ENCODE measurements at regions not wholly inside any gene's neighbourhood (a gene's known extent, or its start where the extent isn't known, plus 50 kb on each side); places are given as distances from the start of the nearest gene placed in this dataset.

GRCh38 chrX:39596437-39596836 lies 501.3 kb downstream of the BCOR start:
- DNase-seq: no peak
- Histone ChIP-seq H3K4me3 (no peak overlapping the region), H3K9me3 (no peaks in the 10 kb centered on the region), H3K27ac (no peak overlapping the region), H3K4me1 (ENCODE audit: insufficient read depth) (peaks cover 2% of the 10 kb centered on the region), H3K27me3 (no peaks in the 10 kb centered on the region), H3K36me3 (no peaks in the 10 kb centered on the region)
- TF ChIP-seq EP300 (IDR thresholded peaks at IDR 0.05) (no peak), POLR2A (IDR thresholded peaks at IDR 0.05) (no peak)
- TF ChIP-seq, protein P1, sequence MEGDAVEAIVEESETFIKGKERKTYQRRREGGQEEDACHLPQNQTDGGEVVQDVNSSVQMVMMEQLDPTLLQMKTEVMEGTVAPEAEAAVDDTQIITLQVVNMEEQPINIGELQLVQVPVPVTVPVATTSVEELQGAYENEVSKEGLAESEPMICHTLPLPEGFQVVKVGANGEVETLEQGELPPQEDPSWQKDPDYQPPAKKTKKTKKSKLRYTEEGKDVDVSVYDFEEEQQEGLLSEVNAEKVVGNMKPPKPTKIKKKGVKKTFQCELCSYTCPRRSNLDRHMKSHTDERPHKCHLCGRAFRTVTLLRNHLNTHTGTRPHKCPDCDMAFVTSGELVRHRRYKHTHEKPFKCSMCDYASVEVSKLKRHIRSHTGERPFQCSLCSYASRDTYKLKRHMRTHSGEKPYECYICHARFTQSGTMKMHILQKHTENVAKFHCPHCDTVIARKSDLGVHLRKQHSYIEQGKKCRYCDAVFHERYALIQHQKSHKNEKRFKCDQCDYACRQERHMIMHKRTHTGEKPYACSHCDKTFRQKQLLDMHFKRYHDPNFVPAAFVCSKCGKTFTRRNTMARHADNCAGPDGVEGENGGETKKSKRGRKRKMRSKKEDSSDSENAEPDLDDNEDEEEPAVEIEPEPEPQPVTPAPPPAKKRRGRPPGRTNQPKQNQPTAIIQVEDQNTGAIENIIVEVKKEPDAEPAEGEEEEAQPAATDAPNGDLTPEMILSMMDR (IDR thresholded peaks at IDR 0.05): no peak
- intact Hi-C loops (cut with DNase I): no loop called here

DNA sequence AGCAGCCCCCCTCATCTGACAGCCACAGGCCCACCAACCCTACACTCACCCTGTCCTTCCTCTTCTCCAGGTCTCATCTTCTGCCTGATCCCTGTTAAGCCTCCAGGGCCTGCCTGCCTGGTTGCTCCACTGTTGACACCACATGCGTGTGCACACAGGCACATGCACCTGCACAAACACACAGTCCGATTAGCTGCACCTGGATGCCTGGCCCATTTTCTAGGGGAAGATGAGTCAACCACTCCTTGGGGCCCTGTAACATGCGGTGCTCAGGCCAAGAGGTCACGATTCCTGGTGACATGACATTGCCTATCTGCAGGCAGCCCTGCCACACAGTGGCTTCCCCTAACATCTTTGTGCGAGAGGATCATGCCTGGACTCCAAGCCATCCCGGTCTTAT lies 498.4 kb downstream of the BCOR start:
- H3K4me1 ChIP-seq (ENCODE audit: insufficient read depth): peaks cover 8% of the 10 kb centered on the region
- TF ChIP-seq POLR2A (IDR thresholded peaks at IDR 0.05) (no peak), EP300 (IDR thresholded peaks at IDR 0.05) (no peak)
- TF ChIP-seq, protein P1 (IDR thresholded peaks at IDR 0.05): no peak
- H3K27me3 ChIP-seq: no peaks in the 10 kb centered on the region
- DNase-seq: no peak
- intact Hi-C loops (cut with DNase I): no loop called here
- H3K36me3 ChIP-seq: no peaks in the 10 kb centered on the region
- H3K9me3 ChIP-seq: no peaks in the 10 kb centered on the region
- no peak overlapping the region for H3K4me3 ChIP-seq
- WGBS, 3 donors: 83 to 89% (median 88%) methylated on average over 6 of the region's 6 CpGs
- H3K27ac ChIP-seq: no peak overlapping the region

DNA sequence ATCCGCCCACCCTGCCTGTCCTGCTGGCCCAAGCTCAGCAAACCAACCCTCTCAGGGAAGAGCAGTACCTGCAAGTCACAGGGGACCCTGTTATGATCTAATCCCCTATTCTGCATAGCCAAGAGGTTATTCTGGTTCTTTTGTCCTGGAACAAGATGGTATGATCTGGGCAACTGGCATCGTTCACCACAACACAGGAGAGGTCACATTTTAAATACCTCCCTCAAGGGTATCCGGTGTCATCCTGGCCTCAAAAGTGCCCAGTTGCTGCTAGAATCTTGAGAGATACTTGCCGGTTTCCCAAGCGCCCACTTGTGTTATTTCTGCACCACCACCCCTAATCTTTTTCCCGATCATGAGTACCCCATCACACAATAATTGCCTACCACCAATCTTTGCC lies 497.5 kb downstream of the BCOR start:
- Histone ChIP-seq H3K27me3 (no peaks in the 10 kb centered on the region), H3K4me1 (ENCODE audit: insufficient read depth) (peaks cover 8% of the 10 kb centered on the region), H3K36me3 (no peaks in the 10 kb centered on the region), H3K27ac (no peak overlapping the region), H3K4me3 (no peak overlapping the region), H3K9me3 (no peaks in the 10 kb centered on the region)
- no peak for TF ChIP-seq EP300 (IDR thresholded peaks at IDR 0.05)
- TF ChIP-seq, protein P1 (IDR thresholded peaks at IDR 0.05): no peak
- no peak for TF ChIP-seq POLR2A (IDR thresholded peaks at IDR 0.05)
- 77 to 84% (median 81%) methylated on average over 6 of the region's 6 CpGs for WGBS, 3 donors
- no peak for DNase-seq
- intact Hi-C loops (cut with DNase I): no loop called here

DNA sequence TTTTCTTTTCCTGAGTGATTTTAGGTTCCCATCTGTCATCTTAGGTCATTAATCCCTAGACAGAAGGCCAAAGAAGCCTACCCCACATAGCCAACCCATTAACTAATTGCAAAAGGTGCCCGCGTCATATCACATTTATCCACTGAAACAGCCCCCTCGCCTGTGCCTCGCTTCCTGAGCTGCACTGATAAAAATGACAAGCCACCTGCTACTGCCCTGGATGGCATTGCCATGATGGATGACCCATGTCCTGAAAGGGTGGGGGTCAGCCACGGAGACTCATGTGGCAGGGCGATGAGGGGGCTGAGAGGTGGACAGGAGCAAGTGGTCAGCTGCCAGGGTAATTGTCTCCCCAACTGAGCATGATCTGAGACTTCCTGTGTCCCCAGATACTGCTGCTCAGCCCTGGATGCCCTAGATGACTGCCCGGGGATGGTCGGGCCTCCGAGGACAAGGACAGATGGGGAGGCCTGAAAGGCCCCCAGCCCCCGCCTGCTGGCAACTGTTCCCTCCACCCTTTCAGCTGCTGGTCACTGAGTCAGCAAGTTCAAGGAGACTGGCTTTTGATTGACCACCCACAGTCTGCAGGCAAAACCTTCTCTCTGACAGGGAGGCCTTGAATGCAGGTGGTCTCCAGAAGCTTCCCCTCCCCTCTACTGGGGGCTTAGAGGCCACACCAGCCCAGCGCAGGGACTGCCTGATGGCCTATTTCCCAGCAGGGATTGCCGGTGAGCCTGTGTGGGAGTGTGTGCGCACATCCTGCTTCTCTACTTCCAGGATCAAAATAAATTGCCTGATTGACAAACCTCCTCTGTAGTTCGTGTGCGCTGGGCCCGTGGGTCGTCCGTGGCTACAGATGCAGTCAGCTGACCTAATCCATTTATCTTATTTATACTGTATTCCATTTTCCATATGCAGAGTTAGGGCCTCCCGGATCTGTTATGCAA lies 496.3 kb downstream of the BCOR start:
- peaks cover 8% of the 10 kb centered on the region for H3K4me1 ChIP-seq (ENCODE audit: insufficient read depth)
- H3K27me3 ChIP-seq: no peaks in the 10 kb centered on the region
- 42 to 61% (median 54%) methylated on average over 19 of the region's 19 CpGs for WGBS, 3 donors
- H3K9me3 ChIP-seq: no peaks in the 10 kb centered on the region
- H3K27ac ChIP-seq: no peak overlapping the region
- no peaks in the 10 kb centered on the region for H3K36me3 ChIP-seq
- no peak for DNase-seq
- intact Hi-C loops (cut with DNase I): no loop called here
- H3K4me3 ChIP-seq: no peak overlapping the region
- TF ChIP-seq EP300 (IDR thresholded peaks at IDR 0.05) (no peak), POLR2A (IDR thresholded peaks at IDR 0.05) (no peak)
- TF ChIP-seq, protein P1 (IDR thresholded peaks at IDR 0.05): no peak

All from ovary (tissue), 7 donors.